DND-41 (cell line): ENCODE measurements at regions not wholly inside any gene's neighbourhood (a gene's known extent, or its start where the extent isn't known, plus 50 kb on each side); places are given as distances from the start of the nearest gene placed in this dataset.

Experiments
- CTCF ChIP-seq: IDR thresholded peaks from 2 replicates; pipeline ENCODE4 v1.5.1; 2012; ENCODE audit warnings: borderline replicate concordance, low read length, moderate library complexity, mild to moderate bottlenecking; ENCODE audit not compliant: poor library complexity, severe bottlenecking; ENCODE audit errors: extremely low read depth
- EZH2 ChIP-seq: IDR thresholded peaks from 3 replicates; pipeline ENCODE4 v1.6.1; 2012; ENCODE audit warnings: borderline replicate concordance, low read depth, mild to moderate bottlenecking, moderate library complexity, low read length, inconsistent platforms; ENCODE audit not compliant: severe bottlenecking

GRCh38 chr3:165455360-165455759, 259.2 kb upstream of the SLITRK3 start:
- TF ChIP-seq CTCF (no peak), EZH2 (no peak)
